Ovary (tissue), 3 donors: ENCODE measurements at regions not wholly inside any gene's neighbourhood (a gene's known extent, or its start where the extent isn't known, plus 50 kb on each side); places are given as distances from the start of the nearest gene placed in this dataset.

Source experiments
- CTCF ChIP-seq, 3 donors: fragments of 450-650 bp in 2 of 3; fragments of 200-600 bp in 1 of 3; IDR thresholded peaks; one replicate each; pipeline versions ENCODE4 v1.5.1 to v1.8.0; 2016 to 2022; ENCODE audit warnings: antibody characterized with exemption in 3 of 3, mild to moderate bottlenecking in 1 of 3
- EP300 ChIP-seq: sonication (generic); formaldehyde crosslinking; IDR thresholded peaks from one replicate; pipeline ENCODE4 v1.6.1; 2017; ENCODE audit warnings: antibody characterized with exemption
- POLR2A ChIP-seq: fragments of 450-650 bp; IDR thresholded peaks from one replicate; pipeline ENCODE4 v1.6.1; 2017; ENCODE audit warnings: antibody characterized with exemption, mild to moderate bottlenecking, moderate library complexity
- donor health status: DM: no; HTN: no; CAD: no.

GRCh38 chr14:105600939-105601359, 74.6 kb downstream of the TMEM121 start:
- TF ChIP-seq CTCF (IDR thresholded peaks at IDR 0.05) (no peak), POLR2A (no peak), EP300 (no peak)
